Fibroblast of lung (primary cell): ENCODE measurements at regions not wholly inside any gene's neighbourhood (a gene's known extent, or its start where the extent isn't known, plus 50 kb on each side); places are given as distances from the start of the nearest gene placed in this dataset.

Source experiments
- CTCF ChIP-seq, 2 donors: IDR thresholded peaks in 1 of 2; conservative IDR thresholded peaks in 1 of 2; 1 replicate in 1 of 2; 2 replicates in 1 of 2; pipeline ENCODE4 v1.5.1; 2011 to 2012; ENCODE audit warnings: low read length in 2 of 2, control low read depth in 1 of 2, inconsistent platforms in 1 of 2, low read depth in 1 of 2, mild to moderate bottlenecking in 1 of 2
- EZH2 ChIP-seq: IDR thresholded peaks from 2 replicates; pipeline ENCODE4 v1.5.1; 2012; ENCODE audit warnings: low read length, control low read depth, mild to moderate bottlenecking; ENCODE audit errors: missing control alignments

- TF ChIP-seq CTCF (conservative IDR thresholded peaks at IDR 0.05 in 1 of 2, IDR thresholded peaks at IDR 0.05 in 1 of 2; ENCODE audit: low read depth in 1 of 2, low read length in 2 of 2) = no peak
- no peak for TF ChIP-seq EZH2
Observed at GRCh38 chr21:35382696-35383095, 333.6 kb upstream of the RUNX1 start.
